ENCODE measurements at regions not wholly inside any gene's neighbourhood (a gene's known extent, or its start where the extent isn't known, plus 50 kb on each side); places are given as distances from the start of the nearest gene placed in this dataset.
A peak's percentile ranks its signal among the peaks of the same experiment; 100 is the strongest.

DNA sequence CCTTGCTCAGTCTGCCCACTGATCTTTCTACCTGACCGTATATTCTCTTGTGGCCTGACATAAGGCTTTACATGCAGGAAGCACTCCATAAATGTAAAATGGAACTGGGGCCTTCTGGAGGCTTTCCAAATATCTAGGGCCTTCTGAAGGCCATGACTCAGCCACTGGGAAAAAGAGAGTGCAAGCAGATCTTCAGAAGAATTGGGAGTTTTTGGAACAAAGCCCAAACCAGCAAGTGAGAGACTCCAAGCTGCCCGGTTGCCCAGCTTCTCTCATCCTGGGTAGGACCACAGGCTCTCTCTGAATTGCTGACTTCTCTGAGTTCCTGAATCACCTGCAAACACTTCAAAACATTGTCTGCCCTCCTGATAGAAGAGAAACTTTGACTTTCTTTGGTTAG is 107.9 kb upstream of the BMAL1 start:
- no peak overlapping the region for H3K27ac ChIP-seq
- no peak overlapping the region for H3K4me3 ChIP-seq
- intact Hi-C loops (cut with DNase I) = no loop called here
- H3K36me3 ChIP-seq = no peaks in the 10 kb centered on the region
- no peaks in the 10 kb centered on the region for H3K9me3 ChIP-seq
- DNase-seq (ENCODE audit: extremely low spot score in 2 of 2) = no peak
- H3K4me1 ChIP-seq = peaks cover 11% of the 10 kb centered on the region
- TF ChIP-seq POLR2A (IDR thresholded peaks at IDR 0.05) = no peak
- TF ChIP-seq POLR2AphosphoS5 (IDR thresholded peaks at IDR 0.05; ENCODE audit: insufficient read depth in 1 of 2, low read depth in 1 of 2) = no peak
- H3K27me3 ChIP-seq = no peaks in the 10 kb centered on the region

DNA sequence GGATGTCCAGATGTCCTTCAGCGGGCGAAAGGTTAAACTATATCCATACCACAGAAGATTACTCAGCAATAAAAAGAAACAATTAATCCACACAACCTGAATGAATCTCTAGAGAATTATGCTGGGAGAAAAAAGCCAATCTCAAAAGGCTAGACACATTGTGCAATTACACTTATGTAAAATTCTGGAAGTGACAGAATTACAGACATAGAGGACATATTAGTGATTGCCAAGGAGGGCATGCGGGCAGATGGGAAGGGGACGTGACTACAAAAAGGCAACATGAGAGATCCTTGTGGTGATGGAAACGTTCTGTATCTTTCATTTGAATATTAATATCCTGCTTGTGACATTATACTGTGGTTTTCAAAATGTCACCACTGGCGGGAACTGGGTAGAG is 103.5 kb upstream of the BMAL1 start:
- no peak overlapping the region for H3K4me3 ChIP-seq
- H3K36me3 ChIP-seq = no peaks in the 10 kb centered on the region
- intact Hi-C loops (cut with DNase I) = no loop called here
- H3K4me1 ChIP-seq = peaks cover 11% of the 10 kb centered on the region
- TF ChIP-seq POLR2A (IDR thresholded peaks at IDR 0.05) = no peak
- TF ChIP-seq POLR2AphosphoS5 (IDR thresholded peaks at IDR 0.05; ENCODE audit: insufficient read depth in 1 of 2, low read depth in 1 of 2) = no peak
- TF ChIP-seq, protein P1, sequence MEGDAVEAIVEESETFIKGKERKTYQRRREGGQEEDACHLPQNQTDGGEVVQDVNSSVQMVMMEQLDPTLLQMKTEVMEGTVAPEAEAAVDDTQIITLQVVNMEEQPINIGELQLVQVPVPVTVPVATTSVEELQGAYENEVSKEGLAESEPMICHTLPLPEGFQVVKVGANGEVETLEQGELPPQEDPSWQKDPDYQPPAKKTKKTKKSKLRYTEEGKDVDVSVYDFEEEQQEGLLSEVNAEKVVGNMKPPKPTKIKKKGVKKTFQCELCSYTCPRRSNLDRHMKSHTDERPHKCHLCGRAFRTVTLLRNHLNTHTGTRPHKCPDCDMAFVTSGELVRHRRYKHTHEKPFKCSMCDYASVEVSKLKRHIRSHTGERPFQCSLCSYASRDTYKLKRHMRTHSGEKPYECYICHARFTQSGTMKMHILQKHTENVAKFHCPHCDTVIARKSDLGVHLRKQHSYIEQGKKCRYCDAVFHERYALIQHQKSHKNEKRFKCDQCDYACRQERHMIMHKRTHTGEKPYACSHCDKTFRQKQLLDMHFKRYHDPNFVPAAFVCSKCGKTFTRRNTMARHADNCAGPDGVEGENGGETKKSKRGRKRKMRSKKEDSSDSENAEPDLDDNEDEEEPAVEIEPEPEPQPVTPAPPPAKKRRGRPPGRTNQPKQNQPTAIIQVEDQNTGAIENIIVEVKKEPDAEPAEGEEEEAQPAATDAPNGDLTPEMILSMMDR (IDR thresholded peaks at IDR 0.05) = no peak
- no peaks in the 10 kb centered on the region for H3K27me3 ChIP-seq
- H3K27ac ChIP-seq = no peak overlapping the region
- no peaks in the 10 kb centered on the region for H3K9me3 ChIP-seq
- DNase-seq (ENCODE audit: extremely low spot score in 2 of 2) = no peak

DNA sequence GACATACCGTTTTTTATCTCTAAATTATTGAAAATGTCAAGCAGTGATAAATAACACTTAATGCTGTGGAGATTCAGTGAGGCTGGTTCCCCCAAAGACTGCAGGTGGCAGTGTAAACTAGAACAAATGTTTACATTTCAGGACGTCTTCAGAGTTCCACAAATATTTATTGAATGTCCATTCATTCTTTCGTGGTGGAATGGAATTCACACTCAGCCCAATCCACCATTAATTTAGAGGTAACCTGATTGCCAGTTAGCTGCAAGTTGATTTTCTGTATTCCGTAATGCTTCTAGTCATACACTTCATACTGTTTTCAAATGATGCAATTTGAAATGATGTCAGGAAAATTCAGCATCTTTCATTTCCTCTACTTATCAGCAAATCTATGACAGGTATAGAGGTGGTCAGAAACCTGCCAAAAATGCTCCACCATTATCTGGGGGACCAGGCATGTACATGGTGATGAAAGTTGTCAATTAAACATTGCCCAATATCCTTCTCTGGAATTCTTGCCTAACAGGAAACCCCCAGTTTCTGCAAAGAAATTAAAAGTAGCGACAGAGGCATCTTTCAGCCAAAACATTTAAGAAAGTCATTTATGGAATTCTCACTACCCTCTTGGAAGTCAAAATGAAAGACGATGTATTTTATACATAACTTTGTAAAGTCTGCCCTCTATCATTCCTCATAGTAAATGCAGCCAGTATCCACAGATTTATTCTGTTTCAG is 94.3 kb upstream of the BMAL1 start:
- Histone ChIP-seq H3K36me3 (no peaks in the 10 kb centered on the region), H3K27ac (no peak overlapping the region), H3K4me3 (no peak overlapping the region), H3K4me1 (peaks cover 5% of the 10 kb centered on the region), H3K9me3 (no peaks in the 10 kb centered on the region), H3K27me3 (no peaks in the 10 kb centered on the region)
- DNase-seq (ENCODE audit: extremely low spot score in 2 of 2) = no peak
- TF ChIP-seq POLR2A (IDR thresholded peaks at IDR 0.05) = no peak
- TF ChIP-seq, protein P1 (IDR thresholded peaks at IDR 0.05) = peak in 2 of 3 experiments; percentile 2 to 18
- intact Hi-C loops (cut with DNase I) = no loop called here

DNA sequence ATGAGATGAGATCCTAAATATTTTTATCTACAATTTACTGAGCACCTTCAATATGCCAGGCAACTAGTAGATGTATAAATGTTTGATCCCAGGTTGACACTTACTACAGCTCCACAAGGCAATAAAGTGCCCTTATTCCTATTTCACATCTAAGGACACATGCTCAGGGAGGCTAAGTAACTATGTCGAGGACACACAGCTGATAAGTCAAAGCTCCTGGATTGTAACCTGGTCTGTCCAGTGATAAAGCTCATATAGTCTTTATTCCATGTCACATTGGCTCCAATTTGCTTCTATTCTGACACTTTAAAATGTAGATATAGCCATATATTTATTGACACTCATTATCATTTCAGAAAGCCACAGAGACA is 93.8 kb upstream of the BMAL1 start:
- no peaks in the 10 kb centered on the region for H3K9me3 ChIP-seq
- DNase-seq (ENCODE audit: extremely low spot score in 2 of 2) = no peak
- TF ChIP-seq, protein P1 (IDR thresholded peaks at IDR 0.05) = no peak
- no peak for TF ChIP-seq POLR2A (IDR thresholded peaks at IDR 0.05)
- TF ChIP-seq POLR2AphosphoS5 (IDR thresholded peaks at IDR 0.05; ENCODE audit: insufficient read depth in 1 of 2, low read depth in 1 of 2) = no peak
- intact Hi-C loops (cut with DNase I) = no loop called here
- no peaks in the 10 kb centered on the region for H3K36me3 ChIP-seq
- H3K4me1 ChIP-seq = peaks cover 5% of the 10 kb centered on the region
- no peak overlapping the region for H3K4me3 ChIP-seq
- H3K27me3 ChIP-seq = no peaks in the 10 kb centered on the region
- no peak overlapping the region for H3K27ac ChIP-seq

GRCh38 chr11:13184295-13184794 is 93.2 kb upstream of the BMAL1 start:
- H3K27me3 ChIP-seq = no peaks in the 10 kb centered on the region
- H3K36me3 ChIP-seq = no peaks in the 10 kb centered on the region
- intact Hi-C loops (cut with DNase I) = no loop called here
- H3K4me1 ChIP-seq = peaks cover 5% of the 10 kb centered on the region
- DNase-seq (ENCODE audit: extremely low spot score in 2 of 2) = no peak
- no peak overlapping the region for H3K27ac ChIP-seq
- TF ChIP-seq POLR2AphosphoS5 (IDR thresholded peaks at IDR 0.05; ENCODE audit: insufficient read depth in 1 of 2, low read depth in 1 of 2) (no peak), POLR2A (IDR thresholded peaks at IDR 0.05) (no peak)
- TF ChIP-seq, protein P1 (IDR thresholded peaks at IDR 0.05) = no peak
- no peak overlapping the region for H3K4me3 ChIP-seq
- no peaks in the 10 kb centered on the region for H3K9me3 ChIP-seq

Measured in vagina (tissue), 2 donors.